ENCODE measurements at regions not wholly inside any gene's neighbourhood (a gene's known extent, or its start where the extent isn't known, plus 50 kb on each side); places are given as distances from the start of the nearest gene placed in this dataset.
"Not testable (repeated sequence)": the region's sequence is repeated elsewhere in the genome, so short reads cannot be mapped to it uniquely, and the experiment has no call there.

- no peak for DNase-seq (ENCODE audit: low read depth)
Observed at GRCh38 chr17:16888413-16889087, 83.4 kb downstream of the TNFRSF13B start.

DNA sequence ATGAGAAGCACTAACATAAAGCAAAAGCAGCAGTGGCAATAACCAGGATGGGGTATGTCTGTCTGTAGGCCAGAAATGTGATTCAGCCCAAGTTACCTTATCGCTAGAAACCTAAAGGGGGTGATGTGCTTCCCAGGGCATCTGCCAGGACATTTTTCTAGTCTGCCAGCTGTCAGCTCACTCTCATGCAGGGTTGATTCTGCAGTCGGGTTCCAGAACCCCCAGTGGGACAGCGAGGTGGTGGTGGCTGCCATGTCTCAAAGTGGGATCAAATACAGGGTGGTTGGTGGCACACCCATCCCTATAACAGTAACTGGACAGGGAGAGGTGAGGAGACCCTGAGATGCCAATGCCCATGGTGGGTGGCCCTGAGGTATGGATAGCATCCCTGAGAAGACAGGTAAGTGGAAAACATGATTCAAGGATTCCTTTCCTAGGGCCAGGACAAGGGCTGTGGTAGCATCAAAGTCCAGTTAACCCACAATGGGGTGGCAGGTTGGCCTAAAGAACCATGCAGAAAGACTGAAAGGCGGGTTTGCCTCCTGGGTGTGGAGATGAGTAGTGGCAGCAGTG, 84.3 kb downstream of the TNFRSF13B start:
- no peak for DNase-seq (ENCODE audit: low read depth)

DNA sequence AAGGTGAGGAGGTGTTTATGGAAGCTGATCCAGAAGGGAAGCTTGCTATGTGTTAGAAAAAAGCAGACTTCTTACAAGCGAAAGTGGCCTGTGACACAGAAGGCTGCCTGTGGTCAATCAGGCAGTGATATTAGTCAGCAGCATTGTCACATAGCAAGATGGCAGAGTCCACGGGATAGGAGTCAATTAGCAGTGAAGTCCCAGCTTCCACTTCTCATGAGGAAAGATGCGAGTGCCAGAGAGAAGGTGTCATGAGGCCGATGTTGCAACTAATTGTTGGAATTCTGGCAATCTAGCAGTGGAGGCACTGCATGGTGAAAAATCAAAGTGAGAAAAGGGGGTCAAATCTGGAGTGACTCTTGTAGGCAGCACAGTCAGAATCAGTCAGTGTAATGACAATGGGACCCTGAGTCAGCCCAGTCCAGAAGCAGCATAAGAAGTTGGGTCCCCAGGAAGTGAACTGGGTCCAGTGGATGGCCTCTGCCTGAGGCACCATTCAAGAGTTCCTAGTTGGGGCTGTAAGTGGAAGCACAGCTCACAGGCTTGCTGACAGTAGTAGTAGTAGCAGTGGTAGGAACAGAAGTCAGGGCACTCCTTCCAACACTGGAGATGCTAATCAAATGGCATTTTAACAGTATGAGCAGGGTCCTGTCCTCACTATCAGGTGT, 85.1 kb downstream of the TNFRSF13B start:
- DNase-seq (ENCODE audit: low read depth) = no peak

- not testable (repeated sequence) for DNase-seq (ENCODE audit: low read depth)
Observed at GRCh38 chr17:16885204-16885603, 86.7 kb downstream of the TNFRSF13B start.

DNA sequence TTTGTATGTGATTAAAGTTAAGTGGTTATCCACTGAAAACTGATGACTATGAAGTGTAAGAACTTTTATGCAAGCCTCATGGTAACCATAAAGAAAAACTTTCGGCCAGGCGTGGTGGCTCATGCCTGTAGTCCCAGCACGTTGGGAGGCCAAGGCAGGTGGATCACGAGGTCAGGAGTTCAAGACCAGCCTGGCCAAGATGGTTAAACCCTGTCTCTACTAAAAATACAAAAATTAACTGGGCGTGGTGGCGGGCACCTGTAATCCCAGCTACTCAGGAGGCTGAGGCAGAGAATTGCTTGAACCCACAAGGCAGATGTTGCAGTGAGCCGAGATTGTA, 89.0 kb downstream of the TNFRSF13B start:
- not testable (repeated sequence) for DNase-seq (ENCODE audit: low read depth)

- no peak for DNase-seq (ENCODE audit: low read depth)
Observed at GRCh38 chr17:16882243-16882925, 89.5 kb downstream of the TNFRSF13B start.

- DNase-seq (ENCODE audit: low read depth) = no peak
Observed at GRCh38 chr17:16881239-16881924, 90.5 kb downstream of the TNFRSF13B start.

- DNase-seq (ENCODE audit: low read depth) = no peak
Observed at GRCh38 chr17:16880843-16881230, 91.1 kb downstream of the TNFRSF13B start.

- DNase-seq (ENCODE audit: low read depth) = no peak
Observed at GRCh38 chr17:16880121-16880842, 91.6 kb downstream of the TNFRSF13B start.

GRCh38 chr17:16879686-16880085, 92.2 kb downstream of the TNFRSF13B start:
- no peak for DNase-seq (ENCODE audit: low read depth)

DNA sequence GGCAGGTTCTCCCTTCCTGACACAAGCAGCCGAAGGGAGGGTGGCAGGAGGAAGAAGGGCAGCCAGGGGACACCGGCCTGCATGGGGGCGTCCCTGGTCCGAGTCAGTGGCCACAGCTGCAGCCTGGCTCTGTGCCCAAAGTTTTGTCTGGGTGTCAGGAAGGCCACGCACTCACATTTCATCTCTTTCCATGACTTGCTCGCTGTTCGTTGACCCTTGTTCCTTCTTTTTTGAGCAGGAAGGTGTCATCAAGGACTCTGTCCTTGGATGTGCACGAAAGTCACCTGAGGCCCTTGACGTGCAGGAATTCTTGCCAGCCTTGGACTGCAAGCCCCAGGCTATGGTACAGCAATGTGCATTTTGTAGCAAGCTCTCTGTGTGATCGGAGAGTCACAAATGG, 93.3 kb downstream of the TNFRSF13B start:
- no peak for DNase-seq (ENCODE audit: low read depth)

- no peak for DNase-seq (ENCODE audit: low read depth)
Observed at GRCh38 chr17:16878084-16878483, 93.8 kb downstream of the TNFRSF13B start.

DNA sequence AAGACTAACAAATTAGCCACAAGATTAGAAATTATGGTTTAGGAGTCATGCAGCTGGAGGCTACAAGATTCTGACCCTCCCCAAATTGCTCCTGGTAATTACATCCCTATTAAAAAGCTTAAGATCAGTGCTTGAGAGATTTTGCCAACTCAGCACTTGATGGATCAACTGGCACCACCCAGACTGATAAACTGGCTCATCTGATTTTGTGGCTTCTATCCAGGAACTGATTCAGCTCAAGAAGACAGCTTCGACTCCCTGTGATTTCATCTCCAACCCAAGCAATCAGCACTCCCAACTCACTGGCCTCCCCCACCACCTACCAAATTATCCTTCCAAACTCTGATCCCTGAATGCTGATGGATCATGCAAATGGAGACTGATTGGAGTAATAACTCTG, 94.8 kb downstream of the TNFRSF13B start:
- no peak for DNase-seq (ENCODE audit: low read depth)

DNA sequence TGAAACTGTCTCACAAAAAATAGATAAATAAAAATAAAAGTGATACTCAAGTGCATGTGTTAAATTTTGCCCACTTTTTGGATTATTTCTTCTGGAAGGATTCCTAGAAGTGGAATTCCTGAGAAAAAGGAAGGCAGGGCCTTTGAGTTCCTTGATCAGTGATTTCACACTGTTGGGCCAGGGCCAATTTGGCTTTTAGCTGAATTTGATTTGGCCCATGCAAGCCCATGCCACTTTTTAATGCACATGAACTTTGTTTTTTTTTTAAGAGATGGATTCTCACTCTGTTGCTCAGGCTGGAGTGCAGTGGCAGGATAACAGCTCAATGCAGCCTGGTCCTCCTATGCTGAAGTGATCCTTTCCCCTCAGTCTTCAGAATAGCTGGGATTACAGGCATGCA, 96.3 kb downstream of the TNFRSF13B start:
- no peak for DNase-seq (ENCODE audit: low read depth)

GRCh38 chr17:16874216-16874615, 97.7 kb downstream of the TNFRSF13B start:
- not testable (repeated sequence) for DNase-seq (ENCODE audit: low read depth)

DNA sequence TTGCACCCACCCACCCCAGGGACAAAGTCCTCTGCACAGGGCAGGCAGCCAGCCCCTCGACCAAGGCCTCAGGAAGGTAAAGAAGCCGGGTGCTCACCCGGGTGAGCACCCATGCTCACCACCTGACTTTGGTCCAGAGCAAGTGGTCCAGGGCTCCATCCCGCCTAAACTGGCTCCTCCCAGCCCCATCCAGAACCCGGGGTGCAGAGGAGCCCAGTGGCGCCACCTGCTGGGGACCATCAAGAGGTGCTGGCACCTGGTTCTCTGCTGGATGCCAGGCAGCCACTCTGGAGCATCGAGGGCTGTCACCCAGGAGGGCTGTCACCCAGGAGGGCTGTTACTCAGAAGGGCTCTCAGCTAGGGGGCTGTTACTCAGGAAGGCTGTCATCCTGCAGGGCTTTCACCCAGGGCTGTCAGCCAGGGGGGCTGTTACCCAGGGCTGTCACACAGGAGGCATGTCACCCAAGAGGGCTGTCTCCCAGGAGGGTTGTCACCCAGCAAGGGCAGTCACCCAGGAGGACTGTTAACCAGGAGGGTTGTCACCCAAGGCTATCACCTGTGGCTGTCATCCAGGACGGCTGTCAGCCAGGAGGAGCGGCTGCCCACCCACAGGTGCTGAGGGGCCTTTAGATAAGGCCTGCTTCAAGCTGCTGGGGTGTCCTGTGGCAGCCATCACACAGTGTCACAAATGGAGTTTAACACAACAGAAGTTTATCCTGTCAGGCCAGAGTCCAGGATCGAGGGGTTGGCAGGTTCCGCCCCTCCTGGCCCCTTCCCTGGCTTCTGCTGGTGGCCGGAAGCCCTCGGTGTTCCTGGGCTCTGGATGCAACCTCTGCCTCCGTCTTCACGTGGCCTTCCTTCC, 98.5 kb downstream of the TNFRSF13B start:
- no peak for DNase-seq (ENCODE audit: low read depth)

GRCh38 chr17:16872351-16873173, 99.4 kb downstream of the TNFRSF13B start:
- DNase-seq (ENCODE audit: low read depth) = no peak

- DNase-seq (ENCODE audit: low read depth) = not testable (repeated sequence)
Observed at GRCh38 chr17:16871446-16872190, 100.3 kb downstream of the TNFRSF13B start.
